HFFc6 (cell line): ENCODE measurements at regions not wholly inside any gene's neighbourhood (a gene's known extent, or its start where the extent isn't known, plus 50 kb on each side); places are given as distances from the start of the nearest gene placed in this dataset.

Experiments
- DNase-seq: peaks from one replicate; pipeline ENCODE4 v3.0.0-alpha.2; 2018
- H3K27ac Mint-ChIP-seq: 2 replicates; pipeline ENCODE4 v1.8.0; 2020; ENCODE audit warnings: mild to moderate bottlenecking, mixed read lengths
- H3K27me3 Mint-ChIP-seq: 2 replicates; pipeline ENCODE4 v1.8.0; 2021; ENCODE audit warnings: mild to moderate bottlenecking, moderate library complexity, mixed read lengths; ENCODE audit not compliant: insufficient read depth
- H3K36me3 Mint-ChIP-seq: 2 replicates; pipeline ENCODE4 v1.8.0; 2021; ENCODE audit warnings: low read depth, mixed read lengths
- H3K4me1 Mint-ChIP-seq: 2 replicates; pipeline ENCODE4 v1.8.0; 2020; ENCODE audit warnings: low read depth, mixed read lengths
- H3K4me3 Mint-ChIP-seq: 2 replicates; pipeline ENCODE4 v1.8.0; 2020; ENCODE audit warnings: mild to moderate bottlenecking, moderate library complexity, mixed read lengths
- H3K9me3 Mint-ChIP-seq: 2 replicates; pipeline ENCODE4 v1.8.0; 2020; ENCODE audit warnings: mild to moderate bottlenecking, mixed read lengths
- TF ChIP-seq, protein P1 (sequence below): fragments of 200-600 bp; sonication (generic); IDR thresholded peaks from 2 replicates; pipeline ENCODE4 v1.5.0; 2021; ENCODE audit warnings: antibody characterized with exemption, mild to moderate bottlenecking

DNA sequence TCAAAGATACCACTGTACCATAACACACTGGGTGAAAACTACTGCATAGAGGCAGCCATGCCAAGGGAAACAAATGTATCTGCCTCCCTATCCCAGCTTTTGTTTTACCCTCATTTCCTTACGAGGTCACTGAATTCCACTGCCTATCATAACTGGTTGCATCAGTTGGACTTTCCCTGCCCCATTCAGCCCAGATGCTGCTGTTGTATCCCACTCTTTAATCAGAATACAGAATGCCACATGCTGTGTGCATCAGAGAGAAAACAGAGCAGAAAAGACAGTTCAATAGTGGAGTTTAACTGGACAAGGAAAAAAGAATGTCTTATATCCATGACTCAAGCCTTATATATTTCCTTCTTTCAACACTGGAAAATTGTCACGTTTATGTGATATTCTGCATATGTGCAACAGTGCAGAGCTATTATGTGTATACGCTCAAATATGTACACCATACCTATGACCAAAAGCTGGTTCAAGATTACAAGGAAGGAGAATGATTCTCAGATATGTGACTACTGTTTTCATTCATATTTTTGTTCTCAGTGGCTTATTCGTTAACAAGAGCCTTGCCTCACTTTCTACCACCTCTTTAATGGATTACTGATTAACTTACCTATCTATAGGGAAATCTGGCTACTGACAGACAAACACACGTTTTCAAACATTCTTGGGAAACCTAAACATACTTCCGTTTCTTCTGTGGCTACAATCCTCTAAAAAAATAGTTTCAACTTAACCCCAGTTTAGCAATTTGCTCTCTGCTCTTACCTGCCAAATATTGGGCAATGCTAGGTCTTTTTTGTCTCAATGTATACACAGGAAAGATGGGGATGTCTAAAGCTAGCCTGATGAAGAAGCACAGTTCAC lies 378.9 kb downstream of the SMARCA1 start:
- Mint-ChIP-seq H3K27me3 (no peaks in the 10 kb centered on the region), H3K36me3 (no peaks in the 10 kb centered on the region), H3K4me3 (no peak overlapping the region), H3K4me1 (no peaks in the 10 kb centered on the region), H3K27ac (no peak overlapping the region), H3K9me3 (no peaks in the 10 kb centered on the region)
- DNase-seq: no peak
- TF ChIP-seq, protein P1, sequence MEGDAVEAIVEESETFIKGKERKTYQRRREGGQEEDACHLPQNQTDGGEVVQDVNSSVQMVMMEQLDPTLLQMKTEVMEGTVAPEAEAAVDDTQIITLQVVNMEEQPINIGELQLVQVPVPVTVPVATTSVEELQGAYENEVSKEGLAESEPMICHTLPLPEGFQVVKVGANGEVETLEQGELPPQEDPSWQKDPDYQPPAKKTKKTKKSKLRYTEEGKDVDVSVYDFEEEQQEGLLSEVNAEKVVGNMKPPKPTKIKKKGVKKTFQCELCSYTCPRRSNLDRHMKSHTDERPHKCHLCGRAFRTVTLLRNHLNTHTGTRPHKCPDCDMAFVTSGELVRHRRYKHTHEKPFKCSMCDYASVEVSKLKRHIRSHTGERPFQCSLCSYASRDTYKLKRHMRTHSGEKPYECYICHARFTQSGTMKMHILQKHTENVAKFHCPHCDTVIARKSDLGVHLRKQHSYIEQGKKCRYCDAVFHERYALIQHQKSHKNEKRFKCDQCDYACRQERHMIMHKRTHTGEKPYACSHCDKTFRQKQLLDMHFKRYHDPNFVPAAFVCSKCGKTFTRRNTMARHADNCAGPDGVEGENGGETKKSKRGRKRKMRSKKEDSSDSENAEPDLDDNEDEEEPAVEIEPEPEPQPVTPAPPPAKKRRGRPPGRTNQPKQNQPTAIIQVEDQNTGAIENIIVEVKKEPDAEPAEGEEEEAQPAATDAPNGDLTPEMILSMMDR: no peak

DNA sequence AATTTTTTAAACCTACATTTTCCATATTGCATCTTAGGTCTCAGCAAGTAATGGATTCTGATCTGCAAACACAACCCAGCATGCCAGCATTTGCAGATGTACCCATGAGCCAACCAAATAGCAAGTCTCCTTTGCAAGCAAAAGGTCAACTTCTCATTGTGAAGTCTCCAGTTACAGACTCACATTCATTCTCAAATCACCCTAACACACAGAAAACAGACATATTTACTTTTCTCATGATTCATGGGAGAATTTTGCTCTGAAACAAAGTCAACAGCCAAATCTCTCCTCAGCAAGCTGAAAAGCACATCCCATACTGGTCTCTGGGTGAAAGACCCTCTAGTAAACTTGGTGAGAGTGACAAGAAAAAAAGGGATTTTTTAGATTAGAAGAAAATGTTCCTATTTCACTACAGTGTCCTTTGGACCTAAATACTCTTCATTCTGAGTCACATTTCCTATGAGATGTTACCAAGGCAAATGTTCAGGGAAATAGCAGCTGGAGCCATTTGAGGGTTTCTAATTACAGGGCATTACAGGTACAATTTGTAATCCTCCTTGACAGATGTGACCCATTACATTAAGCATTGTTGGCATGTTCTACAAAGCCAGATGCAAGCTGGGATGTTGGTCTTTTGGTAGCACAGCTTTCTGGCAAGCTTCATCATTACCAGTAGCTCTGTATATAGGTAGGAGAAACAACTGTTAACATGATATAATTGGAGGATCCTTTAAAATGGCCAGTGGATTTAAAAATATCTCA lies 383.3 kb downstream of the SMARCA1 start:
- no peak overlapping the region for H3K27ac Mint-ChIP-seq
- H3K27me3 Mint-ChIP-seq: no peaks in the 10 kb centered on the region
- no peaks in the 10 kb centered on the region for H3K36me3 Mint-ChIP-seq
- no peak overlapping the region for H3K4me3 Mint-ChIP-seq
- TF ChIP-seq, protein P1: no peak
- peaks cover 6% of the 10 kb centered on the region for H3K9me3 Mint-ChIP-seq
- no peaks in the 10 kb centered on the region for H3K4me1 Mint-ChIP-seq
- DNase-seq: no peak

DNA sequence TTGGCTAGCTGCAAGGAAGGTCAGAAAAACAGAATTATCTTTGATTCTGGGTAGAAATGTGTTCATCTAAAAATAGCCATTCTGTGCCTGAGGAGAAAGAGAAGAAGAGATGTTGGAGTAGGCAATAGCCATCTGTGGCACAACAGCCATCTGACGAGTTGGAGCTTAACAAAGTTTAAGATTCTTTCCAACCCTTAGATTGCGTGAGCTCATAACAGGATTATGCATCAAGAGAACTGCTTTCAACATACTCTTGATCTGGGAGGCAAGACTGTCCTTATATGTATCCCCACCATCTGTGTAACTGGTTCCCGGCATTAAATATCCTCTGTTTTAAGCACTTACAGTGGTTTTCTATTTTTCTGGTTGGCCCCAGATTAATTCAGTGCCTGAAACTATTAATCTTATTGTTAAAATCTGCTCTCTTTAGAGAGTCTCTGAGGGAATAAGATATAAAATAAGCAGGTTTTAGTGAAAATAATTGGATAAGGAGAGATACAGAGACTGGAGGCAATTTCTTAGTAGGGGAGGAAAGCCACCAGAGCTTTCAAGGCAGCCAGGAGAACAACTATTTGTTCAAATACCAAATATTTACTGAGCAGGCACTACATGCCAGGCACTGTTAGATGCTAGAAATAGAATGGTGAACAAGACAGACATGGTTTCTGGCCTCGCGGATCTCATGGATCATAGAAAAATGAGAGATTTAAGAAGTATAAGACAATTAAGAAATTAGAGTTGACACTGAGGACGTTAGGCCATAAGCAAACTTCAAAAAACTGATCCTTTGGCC lies 398.0 kb downstream of the SMARCA1 start:
- H3K4me3 Mint-ChIP-seq: no peak overlapping the region
- no peak for DNase-seq
- H3K27me3 Mint-ChIP-seq: no peaks in the 10 kb centered on the region; the same call in 1 of the 2 replicates
- H3K27ac Mint-ChIP-seq: no peak overlapping the region
- 0 out of 2 replicates have a peak, but pooled peaks cover 3% of the 10 kb centered on the region for H3K9me3 Mint-ChIP-seq
- no peaks in the 10 kb centered on the region for H3K4me1 Mint-ChIP-seq
- TF ChIP-seq, protein P1: no peak
- H3K36me3 Mint-ChIP-seq: no peaks in the 10 kb centered on the region

DNA sequence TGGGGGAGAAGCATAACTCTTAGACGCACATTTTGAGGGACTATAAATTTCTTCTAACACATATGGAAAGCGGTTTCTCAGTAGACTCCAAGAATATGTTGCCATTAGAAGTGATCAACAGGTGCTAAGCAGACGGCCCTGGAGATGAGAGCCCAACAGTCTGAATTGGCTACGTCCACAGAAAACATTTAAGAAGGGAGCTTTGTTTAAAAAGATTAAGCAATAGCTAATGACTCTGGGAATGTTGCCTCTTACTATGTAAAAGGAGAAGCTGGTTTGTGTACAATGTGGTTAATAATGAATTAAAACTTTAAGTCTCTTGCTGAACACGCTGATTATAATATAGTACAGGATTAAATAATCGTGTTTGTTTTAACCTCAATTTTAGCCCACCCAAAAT lies 399.5 kb downstream of the SMARCA1 start:
- 0 out of 2 replicates have a peak, but pooled peaks cover 3% of the 10 kb centered on the region for H3K9me3 Mint-ChIP-seq
- H3K36me3 Mint-ChIP-seq: no peaks in the 10 kb centered on the region
- TF ChIP-seq, protein P1: no peak
- no peak overlapping the region for H3K27ac Mint-ChIP-seq
- no peaks in the 10 kb centered on the region for H3K4me1 Mint-ChIP-seq
- no peaks in the 10 kb centered on the region; the same call in 1 of the 2 replicates for H3K27me3 Mint-ChIP-seq
- no peak for DNase-seq
- no peak overlapping the region for H3K4me3 Mint-ChIP-seq

DNA sequence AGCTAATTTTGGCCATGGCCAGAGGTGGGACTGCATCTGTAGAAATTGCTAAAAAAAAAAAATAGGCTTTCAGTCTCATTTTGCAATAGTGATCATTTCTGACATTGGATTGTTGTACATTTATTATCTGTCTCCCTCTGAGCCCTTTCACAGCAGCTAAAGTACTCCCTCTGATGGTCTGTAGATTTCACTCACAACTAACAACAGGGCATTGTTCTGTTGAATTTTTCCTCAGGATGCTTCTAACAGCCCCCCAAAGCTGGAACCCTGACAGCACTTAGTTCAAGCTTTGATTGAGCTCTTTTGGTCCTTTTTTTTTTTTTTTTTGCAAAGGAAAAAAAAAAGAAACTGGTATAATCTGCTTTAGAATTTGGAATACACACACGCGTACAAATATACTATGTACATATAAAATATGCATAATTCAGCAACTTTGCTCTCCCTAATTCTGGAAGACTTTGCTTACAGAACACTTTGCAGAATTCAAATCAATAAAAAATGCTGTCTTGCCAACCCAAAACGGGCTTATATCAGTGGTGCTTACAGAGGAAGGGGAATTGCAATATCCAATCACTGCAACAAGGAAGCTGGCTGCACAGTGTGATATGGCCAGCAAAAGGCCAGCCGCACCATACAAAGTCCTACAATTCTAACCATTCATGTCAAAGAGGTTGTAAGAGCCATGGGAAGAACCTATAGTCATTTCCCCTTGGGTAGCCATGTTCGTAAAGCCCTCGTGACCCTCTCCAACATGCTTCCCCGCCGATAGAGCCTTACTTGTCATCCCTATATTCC lies 406.4 kb downstream of the SMARCA1 start:
- H3K27ac Mint-ChIP-seq: no peak overlapping the region
- no peaks in the 10 kb centered on the region; the same call in none of the 2 replicates for H3K9me3 Mint-ChIP-seq
- H3K4me3 Mint-ChIP-seq: no peak overlapping the region

More for the DNA sequence above, 406.4 kb downstream of the SMARCA1 start:
- Mint-ChIP-seq H3K27me3 (no peaks in the 10 kb centered on the region), H3K4me1 (no peaks in the 10 kb centered on the region), H3K36me3 (no peaks in the 10 kb centered on the region)
- TF ChIP-seq, protein P1: no peak
- no peak for DNase-seq
